Activated T-helper 1 cell treated with anti-CD3 and anti-CD28 coated beads, Interleukin-2, amount 50 U/mL, for 16 hours (primary cell): ENCODE measurements at regions not wholly inside any gene's neighbourhood (a gene's known extent, or its start where the extent isn't known, plus 50 kb on each side); places are given as distances from the start of the nearest gene placed in this dataset.

Source experiments
- DNase-seq, 2 donors: peaks; one replicate each; pipeline ENCODE4 v3.0.0-alpha.2; 2020; ENCODE audit warnings: low read depth in 1 of 2, low spot score in 1 of 2

GRCh38 chr13:76225815-76226489, 589.8 kb downstream of the LMO7 start:
- no peak for DNase-seq

- no peak for DNase-seq
Observed at GRCh38 chr13:76223999-76224398, 587.9 kb downstream of the LMO7 start.

- no peak for DNase-seq
Observed at GRCh38 chr13:76223565-76223964, 587.4 kb downstream of the LMO7 start.

GRCh38 chr13:76222511-76222910, 586.4 kb downstream of the LMO7 start:
- no peak for DNase-seq

- DNase-seq: no peak
Observed at GRCh38 chr13:76216729-76217128, 580.6 kb downstream of the LMO7 start.

- no peak for DNase-seq
Observed at GRCh38 chr13:76214001-76214400, 577.9 kb downstream of the LMO7 start.

- DNase-seq: no peak
Observed at GRCh38 chr13:76213423-76213904, 577.3 kb downstream of the LMO7 start.

GRCh38 chr13:76210262-76210661, 574.1 kb downstream of the LMO7 start:
- no peak for DNase-seq

- no peak for DNase-seq
Observed at GRCh38 chr13:76198568-76199163, 562.5 kb downstream of the LMO7 start.

GRCh38 chr13:76189882-76190519, 553.9 kb downstream of the LMO7 start:
- no peak for DNase-seq

- DNase-seq: no peak
Observed at GRCh38 chr13:76175961-76176725, 540.0 kb downstream of the LMO7 start.

GRCh38 chr13:76168661-76169060, 532.5 kb downstream of the LMO7 start:
- DNase-seq: no peak

- no peak for DNase-seq
Observed at GRCh38 chr13:76164290-76164689, 528.2 kb downstream of the LMO7 start.

- no peak for DNase-seq
Observed at GRCh38 chr13:76163761-76164160, 527.6 kb downstream of the LMO7 start.

- no peak for DNase-seq
Observed at GRCh38 chr13:76160961-76161925, 525.1 kb downstream of the LMO7 start.

- no peak for DNase-seq
Observed at GRCh38 chr13:76160506-76160905, 524.4 kb downstream of the LMO7 start.

GRCh38 chr13:76157926-76158325, 521.8 kb downstream of the LMO7 start:
- DNase-seq: no peak

GRCh38 chr13:76153239-76153638, 517.1 kb downstream of the LMO7 start:
- DNase-seq: no peak

- no peak for DNase-seq
Observed at GRCh38 chr13:76148926-76149325, 512.8 kb downstream of the LMO7 start.

- DNase-seq: no peak
Observed at GRCh38 chr13:76148374-76148773, 512.2 kb downstream of the LMO7 start.

GRCh38 chr13:76132532-76132931, 496.4 kb downstream of the LMO7 start:
- DNase-seq: no peak
